ENCODE measurements at regions not wholly inside any gene's neighbourhood (a gene's known extent, or its start where the extent isn't known, plus 50 kb on each side); places are given as distances from the start of the nearest gene placed in this dataset.

DNA sequence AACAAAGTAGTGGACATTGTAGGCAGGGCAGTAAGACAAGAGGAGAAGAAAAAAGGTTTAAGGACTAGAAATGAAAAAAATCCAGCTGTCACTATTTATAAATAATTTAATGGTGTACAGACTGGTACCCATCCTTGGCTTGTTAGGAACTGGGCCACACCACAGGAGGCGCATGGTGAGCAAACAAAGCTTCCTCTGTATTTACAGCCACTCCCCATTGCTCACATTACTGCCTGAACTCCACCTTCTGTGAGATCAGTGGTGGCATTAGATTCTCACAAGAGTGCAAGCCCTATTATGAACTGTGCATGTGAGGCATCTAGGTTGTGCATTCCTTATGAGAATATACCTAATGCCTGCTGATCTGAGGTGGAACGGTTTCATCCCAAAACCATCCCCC, 62.6 kb upstream of the DMAC1 start:
- DNase-seq: no peak

DNA sequence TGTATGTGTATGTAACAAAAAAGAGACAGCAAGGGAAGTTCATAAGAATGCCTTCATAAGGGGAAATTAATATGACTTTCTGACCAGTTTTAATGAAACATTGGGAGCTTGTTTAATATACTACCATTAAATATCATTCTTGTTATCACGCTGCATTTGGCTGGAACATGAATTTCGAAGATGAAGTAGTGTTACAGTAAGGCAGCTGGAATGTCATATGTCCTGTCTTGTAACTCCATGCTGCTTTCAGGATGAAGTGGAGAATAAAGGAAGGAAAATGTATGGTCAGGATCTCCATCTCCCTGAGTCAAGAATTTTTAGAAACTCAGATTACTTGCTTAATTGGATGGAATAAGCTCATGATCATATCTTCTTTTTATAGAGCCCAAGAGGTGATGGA, 61.5 kb upstream of the DMAC1 start:
- no peak for DNase-seq

GRCh38 chr9:7860335-7860709, 60.7 kb upstream of the DMAC1 start:
- DNase-seq: no peak

DNA sequence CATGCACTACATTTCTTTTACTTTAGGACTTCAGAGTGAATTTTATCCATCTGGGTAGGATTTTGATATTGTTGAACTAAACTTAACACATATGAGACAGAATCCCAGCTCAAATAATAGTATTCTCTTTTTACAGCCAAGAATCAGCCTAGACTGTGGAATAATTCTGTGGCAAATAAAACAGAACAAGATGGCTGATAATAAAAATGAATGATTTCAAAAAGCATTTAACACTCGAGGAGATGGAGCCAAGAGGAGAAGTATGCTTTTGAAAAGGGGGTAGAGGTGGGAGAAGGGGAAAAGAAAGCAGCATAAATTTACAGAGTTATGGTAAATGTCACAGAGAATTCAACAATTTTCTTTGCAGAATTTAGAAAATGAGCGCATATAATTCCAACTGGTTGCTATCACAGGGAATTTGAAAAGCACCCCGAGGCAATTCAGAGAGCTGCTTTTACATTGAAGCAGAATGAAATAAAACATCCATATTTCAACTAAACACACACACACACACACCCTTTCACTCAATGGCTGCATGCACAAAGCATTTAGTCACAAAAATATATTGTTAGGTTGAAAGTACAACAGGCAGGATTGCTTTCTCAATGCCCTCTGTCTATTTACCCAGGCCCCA, 60.2 kb upstream of the DMAC1 start:
- no peak for DNase-seq

DNA sequence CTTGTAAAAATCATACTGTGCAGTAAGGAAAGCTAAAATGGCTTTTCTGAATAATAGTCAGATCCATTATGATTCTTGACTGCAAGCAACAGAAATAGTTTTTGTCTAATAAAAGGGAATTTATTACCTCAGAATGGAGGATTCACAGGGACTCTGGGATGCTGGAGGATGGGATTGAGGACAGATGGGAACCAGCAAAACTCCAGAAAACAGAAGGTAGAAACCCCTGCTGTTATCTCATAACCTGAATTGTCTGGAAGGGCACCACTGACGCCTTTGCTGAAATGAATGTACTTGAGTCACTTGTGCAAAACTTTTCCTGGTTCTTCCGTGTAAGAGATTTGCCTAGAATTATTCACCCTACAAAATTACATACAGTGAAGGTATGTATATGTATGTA, 58.6 kb upstream of the DMAC1 start:
- DNase-seq: no peak

DNA sequence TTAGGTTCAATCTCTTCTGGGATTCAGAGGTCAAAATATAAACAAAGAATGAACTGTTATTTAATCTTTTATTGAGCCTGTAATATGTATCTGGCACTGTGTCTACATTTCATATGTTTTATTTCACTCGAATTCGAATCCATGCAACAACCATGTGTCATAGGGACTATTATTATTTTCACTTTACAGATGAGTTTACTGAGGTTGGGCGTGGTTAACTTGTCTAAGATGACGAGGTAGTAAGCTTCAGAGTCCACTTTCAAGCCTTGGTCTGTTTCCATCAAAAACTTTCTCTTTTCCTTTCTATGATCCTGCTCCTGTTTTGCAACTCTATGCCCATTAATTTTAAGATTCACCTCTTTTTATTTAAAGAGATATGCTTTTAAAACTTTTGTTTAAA, 55.2 kb upstream of the DMAC1 start:
- no peak for DNase-seq
